Dedifferentiated amniotic fluid mesenchymal stem cell (primary cell): ENCODE measurements at regions not wholly inside any gene's neighbourhood (a gene's known extent, or its start where the extent isn't known, plus 50 kb on each side); places are given as distances from the start of the nearest gene placed in this dataset.

Experiments used
- DNase-seq: peaks from one replicate; pipeline ENCODE4 v3.0.0-alpha.2; 2016; ENCODE audit errors: extremely low spot score

- DNase-seq: no peak
Measured at GRCh38 chr1:201771466-201771865, 57.5 kb upstream of the IPO9 start.

DNA sequence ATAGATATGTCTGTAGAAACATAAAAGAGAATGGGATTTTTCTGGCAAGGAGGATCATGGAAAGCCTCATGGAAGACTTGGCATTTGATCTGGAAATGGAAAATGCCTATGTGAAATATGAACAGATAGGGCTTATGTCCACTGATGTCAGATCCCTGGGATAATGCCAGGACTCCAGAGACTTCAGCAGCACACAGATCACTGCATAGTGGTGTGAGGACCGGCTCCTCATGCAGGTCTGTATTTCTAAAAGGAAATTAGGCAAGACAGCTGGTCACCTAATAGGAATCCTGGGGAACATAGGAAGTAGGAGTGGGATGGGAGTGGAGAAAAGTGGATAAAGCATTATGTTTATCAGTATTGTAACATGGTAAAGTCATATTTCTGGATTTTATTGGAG lies 56.8 kb upstream of the IPO9 start:
- no peak for DNase-seq

DNA sequence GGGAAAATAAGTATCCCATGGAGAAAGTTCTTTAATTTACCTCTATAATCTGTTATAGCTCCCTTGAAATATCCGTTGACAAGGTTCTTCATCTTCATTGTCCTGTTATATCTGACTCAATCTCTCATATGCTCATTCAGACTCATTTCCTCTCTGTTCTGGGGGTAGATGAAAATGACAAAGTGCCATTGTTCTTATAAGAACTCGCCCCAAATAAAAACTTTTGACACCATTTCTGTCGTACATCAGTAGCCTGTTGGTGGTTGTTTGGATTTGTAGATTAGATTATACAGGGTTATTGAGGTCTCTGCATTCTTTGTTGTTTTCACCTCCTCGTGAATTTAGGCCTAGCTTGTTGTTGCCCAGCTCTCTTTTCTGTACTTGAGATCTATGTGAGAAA lies 55.2 kb upstream of the IPO9 start:
- DNase-seq: no peak

DNA sequence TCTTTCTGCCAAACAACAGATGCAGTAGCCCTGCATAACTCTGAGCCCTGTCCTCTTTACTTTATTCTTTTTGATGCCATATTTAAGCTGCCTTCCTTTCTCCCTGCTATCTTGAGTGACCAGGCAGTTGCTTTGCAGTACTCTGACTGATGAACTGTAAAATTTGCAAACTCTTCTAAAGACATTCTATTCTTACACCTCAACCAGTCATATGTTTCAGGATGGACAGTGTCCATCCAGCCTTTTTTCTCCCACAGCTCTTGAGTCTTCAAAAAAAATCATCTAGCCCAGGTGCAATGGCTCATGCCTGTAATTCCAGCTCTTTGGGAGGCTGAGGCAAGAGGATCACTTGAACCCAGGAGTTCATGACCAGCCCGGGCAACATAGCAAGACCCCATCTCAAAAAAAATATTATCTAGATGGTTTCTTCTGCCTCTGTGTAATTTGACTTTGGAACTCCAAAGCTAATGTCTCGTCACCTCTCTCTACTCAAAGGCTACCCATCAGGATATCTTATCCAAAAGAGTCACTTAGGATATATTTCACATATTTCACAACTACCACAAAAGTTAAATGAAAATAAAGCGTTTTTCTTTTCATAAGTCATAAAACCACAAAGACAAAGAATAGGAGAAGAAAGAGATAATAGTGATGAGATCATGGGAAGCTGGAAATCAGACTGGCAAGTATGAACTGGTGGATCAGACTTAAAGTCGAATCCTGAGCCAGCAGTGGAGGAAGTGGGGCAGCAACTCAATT lies 54.6 kb upstream of the IPO9 start:
- peak; percentile 49 for DNase-seq

DNA sequence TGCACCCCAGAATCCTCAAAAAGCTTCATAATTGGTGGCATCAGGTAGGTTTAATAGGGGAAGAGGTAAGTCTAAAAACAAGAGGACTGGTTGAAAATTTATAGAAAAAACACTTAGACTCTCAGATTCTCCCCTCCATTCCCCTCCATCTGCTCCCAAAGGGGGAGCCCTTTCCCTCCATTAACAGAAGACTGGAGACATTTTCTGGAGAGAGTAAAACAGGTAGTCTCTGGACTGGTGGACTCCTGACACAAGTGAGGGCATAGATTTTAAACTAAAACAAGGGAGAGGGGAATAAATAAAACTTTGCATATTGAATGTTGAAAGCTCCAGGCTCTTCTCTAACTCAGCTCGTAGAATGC lies 54.0 kb upstream of the IPO9 start:
- no peak for DNase-seq

GRCh38 chr1:201775380-201775779 lies 53.6 kb upstream of the IPO9 start:
- DNase-seq: no peak

DNA sequence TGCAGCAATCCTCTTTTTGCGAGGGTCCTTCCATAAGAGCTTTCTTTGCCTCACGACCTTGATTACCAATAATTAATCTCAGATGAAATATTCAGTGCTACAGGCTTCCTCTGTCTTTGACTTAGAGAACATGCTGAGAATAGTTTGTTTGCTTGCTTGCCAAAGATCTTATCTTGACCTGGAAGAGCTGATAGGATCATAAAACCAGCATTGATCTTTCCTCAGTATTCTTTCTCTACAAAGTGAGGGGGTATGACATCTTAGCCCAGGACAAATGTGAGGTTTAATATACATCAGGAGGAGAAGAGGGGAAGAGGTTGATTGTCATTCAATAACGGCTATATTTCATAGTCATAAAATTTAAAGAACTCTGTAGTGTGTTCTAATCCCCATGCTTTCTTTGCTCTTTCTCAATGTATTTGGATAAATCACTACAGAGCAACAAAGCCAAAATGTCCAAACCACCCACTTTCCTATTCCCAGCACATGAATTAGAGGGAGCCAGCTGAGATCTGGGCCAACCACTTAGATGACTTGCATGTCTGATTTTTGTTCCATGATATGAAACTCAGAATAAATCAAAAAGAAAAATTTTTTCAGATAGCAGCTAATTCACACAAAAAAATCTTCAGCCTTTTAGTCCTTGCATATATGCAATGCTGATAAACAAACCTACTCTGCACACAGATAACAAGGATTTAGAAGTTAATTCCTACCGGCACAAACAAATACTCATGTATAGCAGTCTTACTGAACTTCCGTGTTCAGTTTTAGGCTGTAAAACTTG lies 50.5 kb upstream of the IPO9 start:
- DNase-seq: no peak
